ENCODE measurements at regions not wholly inside any gene's neighbourhood (a gene's known extent, or its start where the extent isn't known, plus 50 kb on each side); places are given as distances from the start of the nearest gene placed in this dataset.

- Histone ChIP-seq H3K9ac (ENCODE audit: low read length) (no peak overlapping the region), H3K9me3 (ENCODE audit: control insufficient read depth in 1 of 2, insufficient read depth in 1 of 2, low read depth in 1 of 2, low read length in 2 of 2) (no peaks in the 10 kb centered on the region; a peak in 1 of 4 replicates), H3K4me1 (ENCODE audit: control insufficient read depth in 1 of 2, insufficient read depth in 2 of 2, low read length in 2 of 2) (no peaks in the 10 kb centered on the region), H3K79me2 (ENCODE audit: insufficient read depth, low read length) (no peaks in the 10 kb centered on the region), H2AFZ (ENCODE audit: low read depth, low read length, poor library complexity, severe bottlenecking) (no peak overlapping the region), H3K36me3 (ENCODE audit: control insufficient read depth in 1 of 2, insufficient read depth in 2 of 2, low read length in 2 of 2) (no peaks in the 10 kb centered on the region), H3K27me3 (ENCODE audit: insufficient read depth, low read length) (no peaks in the 10 kb centered on the region), H3K9me2 (ENCODE audit: insufficient read depth) (no peaks in the 10 kb centered on the region), H3K4me2 (ENCODE audit: low read length) (no peak overlapping the region), H3K27ac (ENCODE audit: low read depth, low read length) (no peak overlapping the region), H3K4me3 (replicated peaks in 1 of 2; ENCODE audit: low read depth in 1 of 2, low read length in 2 of 2) (no peak overlapping the region), H4K20me1 (ENCODE audit: insufficient read depth) (no peaks in the 10 kb centered on the region)
- BruUV-seq (replicated peaks) = no TSS peak
- POLR2A ChIA-PET = no interaction called here
- ATAC-seq (no peak), DNase-seq (ENCODE audit: low read depth, low spot score) (no peak)
- TF ChIP-seq CBX3 (IDR thresholded peaks at IDR 0.05; ENCODE audit: low read depth) (no peak), ATF3 (IDR thresholded peaks at IDR 0.05) (no peak), REST (IDR thresholded peaks at IDR 0.05; ENCODE audit: low read depth) (no peak), FOSL1 (IDR thresholded peaks at IDR 0.05; ENCODE audit: low read depth) (no peak), EZH2phosphoT487 (IDR thresholded peaks at IDR 0.05; ENCODE audit: borderline replicate concordance) (no peak), POLR2AphosphoS5 (IDR thresholded peaks at IDR 0.05; ENCODE audit: low read depth, low read length) (no peak), ZNF274 (IDR thresholded peaks at IDR 0.05; ENCODE audit: low read depth, low read length) (no peak), EGR1 (IDR thresholded peaks at IDR 0.05; ENCODE audit: low read depth) (no peak), CEBPB (IDR thresholded peaks at IDR 0.05; ENCODE audit: low read depth) (no peak), TCF7L2 (IDR thresholded peaks at IDR 0.05; ENCODE audit: borderline replicate concordance, extremely low read depth, insufficient read depth, insufficient read length) (no peak), ELF1 (IDR thresholded peaks at IDR 0.05; ENCODE audit: borderline replicate concordance, low read depth) (no peak), ZBTB33 (IDR thresholded peaks at IDR 0.05; ENCODE audit: extremely low read depth, insufficient replicate concordance, low read length) (no peak), JUND (IDR thresholded peaks at IDR 0.05) (no peak), EZH2 (IDR thresholded peaks at IDR 0.05) (no peak), SIN3A (IDR thresholded peaks at IDR 0.05; ENCODE audit: low read depth) (no peak), SP1 (IDR thresholded peaks at IDR 0.05; ENCODE audit: low read depth) (no peak), MAX (IDR thresholded peaks at IDR 0.05) (no peak), SRF (IDR thresholded peaks at IDR 0.05; ENCODE audit: low read depth) (no peak)
- TF ChIP-seq, protein P1, sequence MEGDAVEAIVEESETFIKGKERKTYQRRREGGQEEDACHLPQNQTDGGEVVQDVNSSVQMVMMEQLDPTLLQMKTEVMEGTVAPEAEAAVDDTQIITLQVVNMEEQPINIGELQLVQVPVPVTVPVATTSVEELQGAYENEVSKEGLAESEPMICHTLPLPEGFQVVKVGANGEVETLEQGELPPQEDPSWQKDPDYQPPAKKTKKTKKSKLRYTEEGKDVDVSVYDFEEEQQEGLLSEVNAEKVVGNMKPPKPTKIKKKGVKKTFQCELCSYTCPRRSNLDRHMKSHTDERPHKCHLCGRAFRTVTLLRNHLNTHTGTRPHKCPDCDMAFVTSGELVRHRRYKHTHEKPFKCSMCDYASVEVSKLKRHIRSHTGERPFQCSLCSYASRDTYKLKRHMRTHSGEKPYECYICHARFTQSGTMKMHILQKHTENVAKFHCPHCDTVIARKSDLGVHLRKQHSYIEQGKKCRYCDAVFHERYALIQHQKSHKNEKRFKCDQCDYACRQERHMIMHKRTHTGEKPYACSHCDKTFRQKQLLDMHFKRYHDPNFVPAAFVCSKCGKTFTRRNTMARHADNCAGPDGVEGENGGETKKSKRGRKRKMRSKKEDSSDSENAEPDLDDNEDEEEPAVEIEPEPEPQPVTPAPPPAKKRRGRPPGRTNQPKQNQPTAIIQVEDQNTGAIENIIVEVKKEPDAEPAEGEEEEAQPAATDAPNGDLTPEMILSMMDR (IDR thresholded peaks at IDR 0.05 in 2 of 3, conservative IDR thresholded peaks at IDR 0.05 in 1 of 3; ENCODE audit: borderline replicate concordance in 1 of 3, insufficient read depth in 1 of 3, low read depth in 2 of 3, low read length in 2 of 3) = no peak
- RAD21 ChIA-PET (ENCODE audit: low non-redundant PET in 1 of 2, low total read pairs in 2 of 2, uncharacterized antibody in 2 of 2, unreplicated experiment in 2 of 2) = no interaction called here
- CTCF ChIA-PET = no interaction called here
- intact Hi-C loops (cut with micrococcal nuclease) = no loop called here
Measured at GRCh38 chr12:68529466-68529865, 81.2 kb upstream of the RAP1B start.
